ENCODE measurements at regions not wholly inside any gene's neighbourhood (a gene's known extent, or its start where the extent isn't known, plus 50 kb on each side); places are given as distances from the start of the nearest gene placed in this dataset.

DNA sequence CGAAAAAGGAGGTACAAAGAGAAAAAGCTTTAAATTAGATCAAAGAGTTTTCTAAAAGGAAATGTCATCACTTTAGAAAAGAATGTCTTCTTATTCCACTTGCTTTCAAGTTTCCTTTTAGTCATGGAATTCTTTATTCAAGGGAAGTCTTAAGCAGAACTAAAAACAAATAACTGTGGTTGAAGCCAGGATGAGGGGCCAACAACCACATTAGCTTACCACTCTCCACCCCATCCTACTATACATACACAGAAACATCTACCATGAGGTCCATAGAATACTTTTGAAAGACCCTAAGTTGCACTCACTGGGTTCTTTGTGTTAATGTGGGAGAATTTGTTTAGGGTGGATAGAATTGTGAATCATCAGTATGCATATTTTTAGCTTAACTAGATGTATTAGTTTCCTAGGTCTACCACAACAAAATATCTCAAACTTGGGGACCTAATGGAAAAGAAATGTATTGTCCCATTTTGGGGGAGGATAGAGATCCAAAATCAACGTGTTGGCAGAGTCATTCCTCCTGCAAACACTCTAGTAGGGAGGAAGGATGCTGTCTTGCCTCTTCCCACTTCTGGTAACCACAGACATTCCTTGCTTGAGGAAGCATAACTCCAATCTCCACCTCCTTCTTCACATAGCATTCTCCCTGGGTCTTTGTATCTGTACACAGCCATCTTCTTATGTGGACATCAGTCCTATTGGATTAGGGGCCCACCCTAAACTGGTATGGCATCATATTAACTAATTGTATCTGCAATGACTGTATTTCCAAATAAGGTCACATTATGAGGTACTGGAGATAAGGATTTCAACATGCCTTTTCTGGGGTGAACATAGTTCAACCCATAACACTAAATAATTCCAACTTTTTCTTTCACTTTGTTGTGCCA is 239.4 kb downstream of the LURAP1L start:
- Histone ChIP-seq H3F3A (replicated peaks; ENCODE audit: low read depth) (no peaks in the 10 kb centered on the region), H3K4me3 (no peak overlapping the region), H3K27me3 (ENCODE audit: insufficient read depth) (no peaks in the 10 kb centered on the region), H3K36me3 (ENCODE audit: insufficient read depth) (no peaks in the 10 kb centered on the region), H3K27ac (ENCODE audit: low read depth) (no peak overlapping the region), H3K4me1 (ENCODE audit: insufficient read depth) (no peaks in the 10 kb centered on the region), H4K20me1 (replicated peaks; ENCODE audit: insufficient read depth) (no peaks in the 10 kb centered on the region), H3K4me2 (no peak overlapping the region), H3K79me2 (replicated peaks; ENCODE audit: insufficient read depth) (no peaks in the 10 kb centered on the region), H2AFZ (no peak overlapping the region), H3K9me2 (ENCODE audit: insufficient read depth) (no peaks in the 10 kb centered on the region)
- H3K27ac Mint-ChIP-seq, result no peak overlapping the region
- H3K4me3 Mint-ChIP-seq, result no peak overlapping the region
- H3K9me3 Mint-ChIP-seq, result no peaks in the 10 kb centered on the region
- TF ChIP-seq JUNB (IDR thresholded peaks at IDR 0.05; ENCODE audit: unreplicated experiment) (no peak), NANOG (IDR thresholded peaks at IDR 0.05; ENCODE audit: borderline replicate concordance) (no peak), ZNF114 (CRISPR knock-in tag; IDR thresholded peaks at IDR 0.05) (no peak), ZNF331 (CRISPR knock-in tag; IDR thresholded peaks at IDR 0.05; ENCODE audit: low read depth) (no peak), CREB1 (CRISPR knock-in tag; IDR thresholded peaks at IDR 0.05; ENCODE audit: low read depth) (no peak), EZH2phosphoT487 (IDR thresholded peaks at IDR 0.05; ENCODE audit: unreplicated experiment) (no peak)
- TF ChIP-seq, protein P1, sequence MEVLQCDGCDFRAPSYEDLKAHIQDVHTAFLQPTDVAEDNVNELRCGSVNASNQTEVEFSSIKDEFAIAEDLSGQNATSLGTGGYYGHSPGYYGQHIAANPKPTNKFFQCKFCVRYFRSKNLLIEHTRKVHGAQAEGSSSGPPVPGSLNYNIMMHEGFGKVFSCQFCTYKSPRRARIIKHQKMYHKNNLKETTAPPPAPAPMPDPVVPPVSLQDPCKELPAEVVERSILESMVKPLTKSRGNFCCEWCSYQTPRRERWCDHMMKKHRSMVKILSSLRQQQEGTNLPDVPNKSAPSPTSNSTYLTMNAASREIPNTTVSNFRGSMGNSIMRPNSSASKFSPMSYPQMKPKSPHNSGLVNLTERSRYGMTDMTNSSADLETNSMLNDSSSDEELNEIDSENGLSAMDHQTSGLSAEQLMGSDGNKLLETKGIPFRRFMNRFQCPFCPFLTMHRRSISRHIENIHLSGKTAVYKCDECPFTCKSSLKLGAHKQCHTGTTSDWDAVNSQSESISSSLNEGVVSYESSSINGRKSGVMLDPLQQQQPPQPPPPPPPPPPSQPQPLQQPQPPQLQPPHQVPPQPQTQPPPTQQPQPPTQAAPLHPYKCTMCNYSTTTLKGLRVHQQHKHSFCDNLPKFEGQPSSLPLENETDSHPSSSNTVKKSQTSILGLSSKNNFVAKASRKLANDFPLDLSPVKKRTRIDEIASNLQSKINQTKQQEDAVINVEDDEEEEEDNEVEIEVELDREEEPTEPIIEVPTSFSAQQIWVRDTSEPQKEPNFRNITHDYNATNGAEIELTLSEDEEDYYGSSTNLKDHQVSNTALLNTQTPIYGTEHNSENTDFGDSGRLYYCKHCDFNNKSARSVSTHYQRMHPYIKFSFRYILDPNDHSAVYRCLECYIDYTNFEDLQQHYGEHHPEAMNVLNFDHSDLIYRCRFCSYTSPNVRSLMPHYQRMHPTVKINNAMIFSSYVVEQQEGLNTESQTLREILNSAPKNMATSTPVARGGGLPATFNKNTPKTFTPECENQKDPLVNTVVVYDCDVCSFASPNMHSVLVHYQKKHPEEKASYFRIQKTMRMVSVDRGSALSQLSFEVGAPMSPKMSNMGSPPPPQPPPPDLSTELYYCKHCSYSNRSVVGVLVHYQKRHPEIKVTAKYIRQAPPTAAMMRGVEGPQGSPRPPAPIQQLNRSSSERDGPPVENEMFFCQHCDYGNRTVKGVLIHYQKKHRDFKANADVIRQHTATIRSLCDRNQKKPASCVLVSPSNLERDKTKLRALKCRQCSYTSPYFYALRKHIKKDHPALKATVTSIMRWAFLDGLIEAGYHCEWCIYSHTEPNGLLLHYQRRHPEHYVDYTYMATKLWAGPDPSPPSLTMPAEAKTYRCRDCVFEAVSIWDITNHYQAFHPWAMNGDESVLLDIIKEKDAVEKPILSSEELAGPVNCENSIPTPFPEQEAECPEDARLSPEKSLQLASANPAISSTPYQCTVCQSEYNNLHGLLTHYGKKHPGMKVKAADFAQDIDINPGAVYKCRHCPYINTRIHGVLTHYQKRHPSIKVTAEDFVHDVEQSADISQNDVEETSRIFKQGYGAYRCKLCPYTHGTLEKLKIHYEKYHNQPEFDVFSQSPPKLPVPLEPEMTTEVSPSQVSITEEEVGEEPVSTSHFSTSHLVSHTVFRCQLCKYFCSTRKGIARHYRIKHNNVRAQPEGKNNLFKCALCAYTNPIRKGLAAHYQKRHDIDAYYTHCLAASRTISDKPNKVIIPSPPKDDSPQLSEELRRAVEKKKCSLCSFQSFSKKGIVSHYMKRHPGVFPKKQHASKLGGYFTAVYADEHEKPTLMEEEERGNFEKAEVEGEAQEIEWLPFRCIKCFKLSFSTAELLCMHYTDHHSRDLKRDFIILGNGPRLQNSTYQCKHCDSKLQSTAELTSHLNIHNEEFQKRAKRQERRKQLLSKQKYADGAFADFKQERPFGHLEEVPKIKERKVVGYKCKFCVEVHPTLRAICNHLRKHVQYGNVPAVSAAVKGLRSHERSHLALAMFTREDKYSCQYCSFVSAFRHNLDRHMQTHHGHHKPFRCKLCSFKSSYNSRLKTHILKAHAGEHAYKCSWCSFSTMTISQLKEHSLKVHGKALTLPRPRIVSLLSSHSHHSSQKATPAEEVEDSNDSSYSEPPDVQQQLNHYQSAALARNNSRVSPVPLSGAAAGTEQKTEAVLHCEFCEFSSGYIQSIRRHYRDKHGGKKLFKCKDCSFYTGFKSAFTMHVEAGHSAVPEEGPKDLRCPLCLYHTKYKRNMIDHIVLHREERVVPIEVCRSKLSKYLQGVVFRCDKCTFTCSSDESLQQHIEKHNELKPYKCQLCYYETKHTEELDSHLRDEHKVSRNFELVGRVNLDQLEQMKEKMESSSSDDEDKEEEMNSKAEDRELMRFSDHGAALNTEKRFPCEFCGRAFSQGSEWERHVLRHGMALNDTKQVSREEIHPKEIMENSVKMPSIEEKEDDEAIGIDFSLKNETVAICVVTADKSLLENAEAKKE (CRISPR knock-in tag; IDR thresholded peaks at IDR 0.05), result no peak
- TF ChIP-seq, protein P2, sequence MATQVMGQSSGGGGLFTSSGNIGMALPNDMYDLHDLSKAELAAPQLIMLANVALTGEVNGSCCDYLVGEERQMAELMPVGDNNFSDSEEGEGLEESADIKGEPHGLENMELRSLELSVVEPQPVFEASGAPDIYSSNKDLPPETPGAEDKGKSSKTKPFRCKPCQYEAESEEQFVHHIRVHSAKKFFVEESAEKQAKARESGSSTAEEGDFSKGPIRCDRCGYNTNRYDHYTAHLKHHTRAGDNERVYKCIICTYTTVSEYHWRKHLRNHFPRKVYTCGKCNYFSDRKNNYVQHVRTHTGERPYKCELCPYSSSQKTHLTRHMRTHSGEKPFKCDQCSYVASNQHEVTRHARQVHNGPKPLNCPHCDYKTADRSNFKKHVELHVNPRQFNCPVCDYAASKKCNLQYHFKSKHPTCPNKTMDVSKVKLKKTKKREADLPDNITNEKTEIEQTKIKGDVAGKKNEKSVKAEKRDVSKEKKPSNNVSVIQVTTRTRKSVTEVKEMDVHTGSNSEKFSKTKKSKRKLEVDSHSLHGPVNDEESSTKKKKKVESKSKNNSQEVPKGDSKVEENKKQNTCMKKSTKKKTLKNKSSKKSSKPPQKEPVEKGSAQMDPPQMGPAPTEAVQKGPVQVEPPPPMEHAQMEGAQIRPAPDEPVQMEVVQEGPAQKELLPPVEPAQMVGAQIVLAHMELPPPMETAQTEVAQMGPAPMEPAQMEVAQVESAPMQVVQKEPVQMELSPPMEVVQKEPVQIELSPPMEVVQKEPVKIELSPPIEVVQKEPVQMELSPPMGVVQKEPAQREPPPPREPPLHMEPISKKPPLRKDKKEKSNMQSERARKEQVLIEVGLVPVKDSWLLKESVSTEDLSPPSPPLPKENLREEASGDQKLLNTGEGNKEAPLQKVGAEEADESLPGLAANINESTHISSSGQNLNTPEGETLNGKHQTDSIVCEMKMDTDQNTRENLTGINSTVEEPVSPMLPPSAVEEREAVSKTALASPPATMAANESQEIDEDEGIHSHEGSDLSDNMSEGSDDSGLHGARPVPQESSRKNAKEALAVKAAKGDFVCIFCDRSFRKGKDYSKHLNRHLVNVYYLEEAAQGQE (IDR thresholded peaks at IDR 0.05; ENCODE audit: unreplicated experiment), result no peak
- no peaks in the 10 kb centered on the region for H3K4me1 Mint-ChIP-seq
- no peaks in the 10 kb centered on the region for H3K27me3 Mint-ChIP-seq (ENCODE audit: insufficient read depth, low read depth, poor library complexity)
- ATAC-seq, result no peak
- no peak for DNase-seq (ENCODE audit: low spot score)
- H3K36me3 Mint-ChIP-seq (ENCODE audit: low read depth), result no peaks in the 10 kb centered on the region

Data from GM23338 (cell line).